ENCODE measurements at regions not wholly inside any gene's neighbourhood (a gene's known extent, or its start where the extent isn't known, plus 50 kb on each side); places are given as distances from the start of the nearest gene placed in this dataset.

GRCh38 chr4:148998719-148999118, 556.5 kb upstream of the NR3C2 start:
- DNase-seq (no peak), ATAC-seq (no peak)
- no peaks in the 10 kb centered on the region for H3K9me3 ChIP-seq (ENCODE audit: control insufficient read depth, insufficient read depth, low read length)
- H3K4me3 Mint-ChIP-seq: no peak overlapping the region
- no peaks in the 10 kb centered on the region for H3K27me3 Mint-ChIP-seq (ENCODE audit: low read depth in 2 of 2)
- TF ChIP-seq, protein P1, sequence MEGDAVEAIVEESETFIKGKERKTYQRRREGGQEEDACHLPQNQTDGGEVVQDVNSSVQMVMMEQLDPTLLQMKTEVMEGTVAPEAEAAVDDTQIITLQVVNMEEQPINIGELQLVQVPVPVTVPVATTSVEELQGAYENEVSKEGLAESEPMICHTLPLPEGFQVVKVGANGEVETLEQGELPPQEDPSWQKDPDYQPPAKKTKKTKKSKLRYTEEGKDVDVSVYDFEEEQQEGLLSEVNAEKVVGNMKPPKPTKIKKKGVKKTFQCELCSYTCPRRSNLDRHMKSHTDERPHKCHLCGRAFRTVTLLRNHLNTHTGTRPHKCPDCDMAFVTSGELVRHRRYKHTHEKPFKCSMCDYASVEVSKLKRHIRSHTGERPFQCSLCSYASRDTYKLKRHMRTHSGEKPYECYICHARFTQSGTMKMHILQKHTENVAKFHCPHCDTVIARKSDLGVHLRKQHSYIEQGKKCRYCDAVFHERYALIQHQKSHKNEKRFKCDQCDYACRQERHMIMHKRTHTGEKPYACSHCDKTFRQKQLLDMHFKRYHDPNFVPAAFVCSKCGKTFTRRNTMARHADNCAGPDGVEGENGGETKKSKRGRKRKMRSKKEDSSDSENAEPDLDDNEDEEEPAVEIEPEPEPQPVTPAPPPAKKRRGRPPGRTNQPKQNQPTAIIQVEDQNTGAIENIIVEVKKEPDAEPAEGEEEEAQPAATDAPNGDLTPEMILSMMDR (IDR thresholded peaks at IDR 0.05): no peak
- no peaks in the 10 kb centered on the region for H3K36me3 ChIP-seq (ENCODE audit: control insufficient read depth, insufficient read depth, low read length)
- H3K4me1 Mint-ChIP-seq: no peaks in the 10 kb centered on the region
- no peak overlapping the region for H3K27ac ChIP-seq (ENCODE audit: low read length)
- H3K4me3 ChIP-seq (ENCODE audit: low read length): no peak overlapping the region
- no peaks in the 10 kb centered on the region for H3K36me3 Mint-ChIP-seq
- intact Hi-C loops (cut with micrococcal nuclease): no loop called here
- H3K27me3 ChIP-seq (ENCODE audit: control insufficient read depth, insufficient read depth, low read length): no peaks in the 10 kb centered on the region
- peaks cover 12 to 15% of the 10 kb centered on the region in 2 donors for H3K9me3 Mint-ChIP-seq
- no peak overlapping the region for H3K27ac Mint-ChIP-seq
- WGBS (ENCODE audit: insufficient coverage): 86% methylated on average over 2 of the region's 2 CpGs
- H3K4me1 ChIP-seq (ENCODE audit: control insufficient read depth, insufficient read depth, low read length): no peaks in the 10 kb centered on the region

DNA sequence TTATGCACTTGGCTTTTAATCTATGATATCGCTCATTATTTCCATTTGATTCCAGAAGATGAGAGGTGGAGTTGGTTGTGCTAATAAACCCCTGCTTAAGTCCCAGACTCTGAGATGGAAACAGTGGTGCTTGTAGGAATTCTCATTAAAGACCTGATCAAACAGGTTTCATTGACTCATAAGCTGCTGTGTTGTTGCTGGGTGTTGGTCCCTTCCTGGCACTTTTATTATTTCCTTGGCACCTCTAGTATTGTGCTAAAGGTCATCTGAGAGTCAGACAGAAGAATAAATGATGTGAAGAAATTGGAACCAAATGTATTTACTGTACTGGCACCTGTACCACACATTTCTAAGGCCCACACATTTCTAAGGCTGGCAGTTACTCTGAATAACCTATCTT, 544.7 kb upstream of the NR3C2 start:
- no peaks in the 10 kb centered on the region for H3K9me3 ChIP-seq (ENCODE audit: control insufficient read depth, insufficient read depth, low read length)
- intact Hi-C loops (cut with micrococcal nuclease): no loop called here
- DNase-seq (no peak), ATAC-seq (no peak)
- H3K9me3 Mint-ChIP-seq: peaks cover 2 to 3% of the 10 kb centered on the region in 2 donors
- 90% methylated on average over 1 of the region's 1 CpG for WGBS (ENCODE audit: insufficient coverage)
- H3K27me3 ChIP-seq (ENCODE audit: control insufficient read depth, insufficient read depth, low read length): no peaks in the 10 kb centered on the region
- no peaks in the 10 kb centered on the region for H3K4me1 Mint-ChIP-seq
- H3K36me3 ChIP-seq (ENCODE audit: control insufficient read depth, insufficient read depth, low read length): no peaks in the 10 kb centered on the region
- H3K4me3 Mint-ChIP-seq: no peak overlapping the region
- no peak overlapping the region for H3K27ac Mint-ChIP-seq
- H3K27ac ChIP-seq (ENCODE audit: low read length): no peak overlapping the region
- H3K4me3 ChIP-seq (ENCODE audit: low read length): no peak overlapping the region
- H3K36me3 Mint-ChIP-seq: no peaks in the 10 kb centered on the region
- H3K27me3 Mint-ChIP-seq (ENCODE audit: low read depth in 2 of 2): no peaks in the 10 kb centered on the region
- H3K4me1 ChIP-seq (ENCODE audit: control insufficient read depth, insufficient read depth, low read length): no peaks in the 10 kb centered on the region
- TF ChIP-seq, protein P1 (IDR thresholded peaks at IDR 0.05): no peak

- no peak overlapping the region for H3K4me3 Mint-ChIP-seq
- H3K36me3 Mint-ChIP-seq: no peaks in the 10 kb centered on the region
- no peaks in the 10 kb centered on the region for H3K4me1 Mint-ChIP-seq
- peaks cover 4 to 8% of the 10 kb centered on the region in 2 donors for H3K9me3 Mint-ChIP-seq
- H3K9me3 ChIP-seq (ENCODE audit: control insufficient read depth, insufficient read depth, low read length): peaks cover 4% of the 10 kb centered on the region
- H3K27me3 Mint-ChIP-seq (ENCODE audit: low read depth in 2 of 2): no peaks in the 10 kb centered on the region
- ATAC-seq (no peak), DNase-seq (no peak)
- H3K36me3 ChIP-seq (ENCODE audit: control insufficient read depth, insufficient read depth, low read length): no peaks in the 10 kb centered on the region
- 89% methylated on average over 2 of the region's 2 CpGs for WGBS (ENCODE audit: insufficient coverage)
- H3K27me3 ChIP-seq (ENCODE audit: control insufficient read depth, insufficient read depth, low read length): no peaks in the 10 kb centered on the region
- intact Hi-C loops (cut with micrococcal nuclease): no loop called here
- no peaks in the 10 kb centered on the region for H3K4me1 ChIP-seq (ENCODE audit: control insufficient read depth, insufficient read depth, low read length)
- H3K27ac Mint-ChIP-seq: no peak overlapping the region
- H3K4me3 ChIP-seq (ENCODE audit: low read length): no peak overlapping the region
- H3K27ac ChIP-seq (ENCODE audit: low read length): no peak overlapping the region
- TF ChIP-seq, protein P1 (IDR thresholded peaks at IDR 0.05): no peak
These were observed 542.7 kb upstream of the NR3C2 start for GRCh38 chr4:148984951-148985350.

- H3K27ac Mint-ChIP-seq: no peak overlapping the region
- no peak for DNase-seq
- no peaks in the 10 kb centered on the region for H3K4me1 Mint-ChIP-seq
- H3K9me3 ChIP-seq (ENCODE audit: control insufficient read depth, insufficient read depth, low read length): peaks cover 4% of the 10 kb centered on the region
- H3K27ac ChIP-seq (ENCODE audit: low read length): no peak overlapping the region
- H3K27me3 ChIP-seq (ENCODE audit: control insufficient read depth, insufficient read depth, low read length): no peaks in the 10 kb centered on the region
- no peaks in the 10 kb centered on the region for H3K4me1 ChIP-seq (ENCODE audit: control insufficient read depth, insufficient read depth, low read length)
- no peaks in the 10 kb centered on the region for H3K36me3 Mint-ChIP-seq
- intact Hi-C loops (cut with micrococcal nuclease): no loop called here
- TF ChIP-seq, protein P1 (IDR thresholded peaks at IDR 0.05): no peak
- H3K9me3 Mint-ChIP-seq: peaks cover 5 to 13% of the 10 kb centered on the region in 2 donors
- no peaks in the 10 kb centered on the region for H3K36me3 ChIP-seq (ENCODE audit: control insufficient read depth, insufficient read depth, low read length)
- ATAC-seq: no peak
- no peaks in the 10 kb centered on the region for H3K27me3 Mint-ChIP-seq (ENCODE audit: low read depth in 2 of 2)
- 43% methylated on average over 4 of the region's 4 CpGs for WGBS (ENCODE audit: insufficient coverage)
- no peak overlapping the region for H3K4me3 Mint-ChIP-seq
- H3K4me3 ChIP-seq (ENCODE audit: low read length): no peak overlapping the region
These were observed 540.0 kb upstream of the NR3C2 start for GRCh38 chr4:148982200-148982599.

All from natural killer cell (primary cell).